ENCODE measurements at regions not wholly inside any gene's neighbourhood (a gene's known extent, or its start where the extent isn't known, plus 50 kb on each side); places are given as distances from the start of the nearest gene placed in this dataset.

DNA sequence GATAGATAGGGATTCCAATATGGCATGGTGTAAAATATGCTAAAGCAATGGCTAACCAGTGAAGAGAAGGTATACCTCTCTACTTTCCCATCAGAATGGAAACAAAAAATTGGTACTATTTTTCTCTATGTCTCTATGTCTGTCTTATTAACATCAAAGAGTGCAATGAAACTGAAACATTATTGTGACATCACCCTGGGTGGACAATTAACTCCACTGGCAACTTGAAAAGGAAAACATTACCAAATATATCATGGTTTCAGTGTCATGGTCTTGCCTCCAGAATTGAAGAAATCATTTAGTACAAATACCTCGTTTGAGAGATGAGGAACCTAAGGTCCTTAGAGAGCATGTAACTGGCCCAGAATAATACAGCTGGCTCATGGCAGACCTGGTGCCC lies 1132.5 kb upstream of the MAP3K7 start:
- TF ChIP-seq, protein P1, sequence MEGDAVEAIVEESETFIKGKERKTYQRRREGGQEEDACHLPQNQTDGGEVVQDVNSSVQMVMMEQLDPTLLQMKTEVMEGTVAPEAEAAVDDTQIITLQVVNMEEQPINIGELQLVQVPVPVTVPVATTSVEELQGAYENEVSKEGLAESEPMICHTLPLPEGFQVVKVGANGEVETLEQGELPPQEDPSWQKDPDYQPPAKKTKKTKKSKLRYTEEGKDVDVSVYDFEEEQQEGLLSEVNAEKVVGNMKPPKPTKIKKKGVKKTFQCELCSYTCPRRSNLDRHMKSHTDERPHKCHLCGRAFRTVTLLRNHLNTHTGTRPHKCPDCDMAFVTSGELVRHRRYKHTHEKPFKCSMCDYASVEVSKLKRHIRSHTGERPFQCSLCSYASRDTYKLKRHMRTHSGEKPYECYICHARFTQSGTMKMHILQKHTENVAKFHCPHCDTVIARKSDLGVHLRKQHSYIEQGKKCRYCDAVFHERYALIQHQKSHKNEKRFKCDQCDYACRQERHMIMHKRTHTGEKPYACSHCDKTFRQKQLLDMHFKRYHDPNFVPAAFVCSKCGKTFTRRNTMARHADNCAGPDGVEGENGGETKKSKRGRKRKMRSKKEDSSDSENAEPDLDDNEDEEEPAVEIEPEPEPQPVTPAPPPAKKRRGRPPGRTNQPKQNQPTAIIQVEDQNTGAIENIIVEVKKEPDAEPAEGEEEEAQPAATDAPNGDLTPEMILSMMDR (IDR thresholded peaks at IDR 0.05; ENCODE audit: partially characterized antibody, unreplicated experiment), result no peak
- Mint-ChIP-seq H3K9me3 (ENCODE audit: unreplicated experiment) (no peaks in the 10 kb centered on the region), H3K4me3 (ENCODE audit: unreplicated experiment) (no peak overlapping the region), H3K27me3 (ENCODE audit: unreplicated experiment) (no peaks in the 10 kb centered on the region), H3K36me3 (ENCODE audit: unreplicated experiment) (peaks cover under 1% of the 10 kb centered on the region), H3K4me1 (ENCODE audit: low read depth, unreplicated experiment) (peaks cover 3% of the 10 kb centered on the region), H3K27ac (ENCODE audit: unreplicated experiment) (no peak overlapping the region)
- DNase-seq, result no peak

DNA sequence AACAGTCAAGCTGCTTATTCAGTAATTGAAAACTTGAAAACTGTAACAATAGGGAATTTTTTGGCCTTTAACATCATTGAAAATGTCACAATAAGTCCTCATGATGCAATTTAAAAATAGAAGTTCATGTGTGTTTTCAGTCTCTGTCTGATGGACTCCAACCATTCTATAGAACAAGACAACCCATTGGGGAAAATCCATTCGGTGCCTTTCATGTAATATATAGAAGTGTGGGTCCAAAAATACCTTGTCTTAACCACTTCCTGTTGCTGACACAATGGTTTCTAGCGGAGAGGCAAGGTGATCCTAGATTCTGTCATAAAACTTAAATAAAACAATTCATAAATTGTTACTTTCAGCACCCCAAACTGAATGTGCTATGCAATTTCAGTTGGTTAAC lies 1131.3 kb upstream of the MAP3K7 start:
- no peak overlapping the region for H3K4me3 Mint-ChIP-seq (ENCODE audit: unreplicated experiment)
- no peaks in the 10 kb centered on the region for H3K27me3 Mint-ChIP-seq (ENCODE audit: unreplicated experiment)
- no peak overlapping the region for H3K27ac Mint-ChIP-seq (ENCODE audit: unreplicated experiment)
- TF ChIP-seq, protein P1 (IDR thresholded peaks at IDR 0.05; ENCODE audit: partially characterized antibody, unreplicated experiment), result no peak
- no peaks in the 10 kb centered on the region for H3K36me3 Mint-ChIP-seq (ENCODE audit: unreplicated experiment)
- DNase-seq, result no peak
- H3K4me1 Mint-ChIP-seq (ENCODE audit: low read depth, unreplicated experiment), result peaks cover 3% of the 10 kb centered on the region
- H3K9me3 Mint-ChIP-seq (ENCODE audit: unreplicated experiment), result no peaks in the 10 kb centered on the region

DNA sequence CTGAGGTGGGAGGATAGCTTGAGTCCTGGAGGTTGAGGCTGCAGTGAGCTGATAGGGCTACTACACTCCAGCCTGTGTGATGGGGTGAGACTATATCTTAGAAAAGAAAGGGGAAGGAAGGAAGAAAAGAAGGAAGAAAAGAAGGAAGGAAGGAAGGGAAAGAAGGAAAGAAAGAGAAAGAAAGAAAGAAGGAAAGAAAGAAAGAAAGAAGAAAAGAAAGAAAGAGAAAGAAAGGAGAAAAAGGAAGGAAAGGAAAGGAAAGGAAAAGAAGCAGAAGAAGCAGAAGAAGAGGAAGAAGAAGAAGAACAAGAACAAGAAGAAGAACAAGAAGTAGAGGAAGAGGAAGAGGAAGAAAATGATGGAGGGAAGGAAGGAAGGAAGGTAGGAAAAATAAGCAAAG lies 1130.2 kb upstream of the MAP3K7 start:
- Mint-ChIP-seq H3K4me1 (ENCODE audit: low read depth, unreplicated experiment) (peaks cover 3% of the 10 kb centered on the region), H3K27me3 (ENCODE audit: unreplicated experiment) (no peaks in the 10 kb centered on the region), H3K36me3 (ENCODE audit: unreplicated experiment) (no peaks in the 10 kb centered on the region), H3K4me3 (ENCODE audit: unreplicated experiment) (no peak overlapping the region), H3K9me3 (ENCODE audit: unreplicated experiment) (no peaks in the 10 kb centered on the region), H3K27ac (ENCODE audit: unreplicated experiment) (no peak overlapping the region)
- DNase-seq, result no peak
- TF ChIP-seq, protein P1 (IDR thresholded peaks at IDR 0.05; ENCODE audit: partially characterized antibody, unreplicated experiment), result no peak

DNA sequence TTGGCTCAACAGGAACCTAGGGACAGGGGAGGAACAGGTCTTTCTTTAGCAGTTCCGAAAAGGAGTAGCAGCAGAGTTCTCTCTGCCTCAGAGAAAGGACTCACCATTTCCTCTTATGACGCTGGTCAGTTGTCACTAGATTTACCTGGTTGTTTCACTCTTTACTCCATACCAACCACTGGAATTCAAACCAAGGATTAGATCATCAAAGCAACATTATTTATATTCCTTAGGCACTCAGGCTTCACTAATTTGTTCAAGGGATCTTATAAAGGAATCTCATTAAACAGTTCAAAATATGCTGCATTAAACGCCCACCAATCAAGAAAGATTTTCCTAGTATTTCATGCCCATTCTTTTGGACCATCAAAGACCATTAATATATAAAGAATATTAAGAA lies 1129.5 kb upstream of the MAP3K7 start:
- H3K36me3 Mint-ChIP-seq (ENCODE audit: unreplicated experiment), result no peaks in the 10 kb centered on the region

DNA sequence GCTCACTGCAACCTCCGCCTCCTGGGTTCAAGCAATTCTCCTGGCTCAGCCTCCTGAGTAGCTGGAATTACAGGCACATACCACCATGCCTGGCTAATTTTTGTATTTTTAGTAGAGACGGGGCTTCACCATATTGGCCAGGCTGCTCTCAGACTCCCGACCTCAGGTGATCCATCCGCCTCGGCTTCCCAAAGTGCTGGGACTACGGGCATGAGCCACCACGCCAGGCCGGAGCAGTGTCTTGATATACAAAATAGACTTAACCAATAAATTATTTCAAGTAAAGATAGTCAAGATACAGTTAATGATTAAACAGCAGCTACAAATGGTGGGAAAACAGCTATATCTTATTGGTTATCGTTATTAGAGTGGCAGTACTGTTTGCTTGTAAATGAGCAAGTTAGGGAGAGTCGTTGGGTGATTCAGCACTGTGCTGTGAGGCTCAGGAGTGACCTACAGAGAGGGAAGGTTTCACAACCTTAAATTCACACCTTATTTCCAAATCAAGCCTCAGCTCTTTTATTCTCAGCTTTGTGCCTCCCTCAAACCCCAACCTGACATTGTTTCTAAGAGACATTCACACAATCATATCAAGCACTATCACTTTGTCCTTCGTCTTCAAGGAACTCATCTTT lies 1128.4 kb upstream of the MAP3K7 start:
- H3K4me3 Mint-ChIP-seq (ENCODE audit: unreplicated experiment), result no peak overlapping the region
- DNase-seq, result no peak
- H3K4me1 Mint-ChIP-seq (ENCODE audit: low read depth, unreplicated experiment), result peaks cover 7% of the 10 kb centered on the region
- H3K27me3 Mint-ChIP-seq (ENCODE audit: unreplicated experiment), result no peaks in the 10 kb centered on the region
- no peaks in the 10 kb centered on the region for H3K9me3 Mint-ChIP-seq (ENCODE audit: unreplicated experiment)
- no peaks in the 10 kb centered on the region for H3K36me3 Mint-ChIP-seq (ENCODE audit: unreplicated experiment)
- no peak overlapping the region for H3K27ac Mint-ChIP-seq (ENCODE audit: unreplicated experiment)
- TF ChIP-seq, protein P1 (IDR thresholded peaks at IDR 0.05; ENCODE audit: partially characterized antibody, unreplicated experiment), result no peak

More for the DNA sequence above, 1129.5 kb upstream of the MAP3K7 start:
- Mint-ChIP-seq H3K4me3 (ENCODE audit: unreplicated experiment) (no peak overlapping the region), H3K27ac (ENCODE audit: unreplicated experiment) (no peak overlapping the region), H3K9me3 (ENCODE audit: unreplicated experiment) (no peaks in the 10 kb centered on the region), H3K27me3 (ENCODE audit: unreplicated experiment) (no peaks in the 10 kb centered on the region), H3K4me1 (ENCODE audit: low read depth, unreplicated experiment) (peaks cover 3% of the 10 kb centered on the region)
- TF ChIP-seq, protein P1 (IDR thresholded peaks at IDR 0.05; ENCODE audit: partially characterized antibody, unreplicated experiment), result no peak
- DNase-seq, result no peak

Data from glutamatergic neuron (in vitro differentiated cells).